ENCODE measurements at regions not wholly inside any gene's neighbourhood (a gene's known extent, or its start where the extent isn't known, plus 50 kb on each side); places are given as distances from the start of the nearest gene placed in this dataset.

GRCh38 chr4:1496116-1496642 lies 89.9 kb upstream of the NKX1-1 start:
- Histone ChIP-seq H3K4me1 (no peaks in the 10 kb centered on the region), H3K27ac (no peak overlapping the region), H3K9me3 (no peaks in the 10 kb centered on the region), H3K4me3 (no peak overlapping the region), H3K4me2 (no peak overlapping the region)
- ATAC-seq (no peak), DNase-seq (ENCODE audit: low read depth in 1 of 2, low spot score in 1 of 2) (no peak), FAIRE-seq (no peak)
- 0% methylated on average over 3 of the region's 9 CpGs for WGBS (ENCODE audit: missing lambda C conversion rate)
- TF ChIP-seq ZC3H11A (IDR thresholded peaks at IDR 0.05) (no peak), NFE2L2 (conservative IDR thresholded peaks at IDR 0.05; ENCODE audit: low read length) (no peak), PBX3 (IDR thresholded peaks at IDR 0.05) (no peak), JUN (IDR thresholded peaks at IDR 0.05) (no peak), PHF8 (IDR thresholded peaks at IDR 0.05; ENCODE audit: borderline replicate concordance, low read depth) (no peak), SMC3 (IDR thresholded peaks at IDR 0.05) (no peak), FOXS1 (CRISPR knock-in tag; IDR thresholded peaks at IDR 0.05) (no peak), NPAS2 (CRISPR knock-in tag; IDR thresholded peaks at IDR 0.05; ENCODE audit: borderline replicate concordance) (no peak), E2F6 (IDR thresholded peaks at IDR 0.05; ENCODE audit: borderline replicate concordance, low read depth) (no peak), ATOH8 (CRISPR knock-in tag; IDR thresholded peaks at IDR 0.05; ENCODE audit: low read depth) (no peak), RAD21 (conservative IDR thresholded peaks at IDR 0.05 in 1 of 2, IDR thresholded peaks at IDR 0.05 in 1 of 2) (no peak), FOSB (CRISPR knock-in tag; IDR thresholded peaks at IDR 0.05) (no peak), ZFP36 (IDR thresholded peaks at IDR 0.05; ENCODE audit: borderline replicate concordance, partially characterized antibody) (no peak), CBX8 (IDR thresholded peaks at IDR 0.05) (no peak)
- POLR2A ChIA-PET: no interaction called here
- CTCF ChIA-PET: interaction anchor here (1.1 kb wide), 1 partner anchor 17 kb away, joined by 5 read pairs; no protein-coding TSS in a partner anchor

- H3K27ac ChIP-seq: no peak overlapping the region
- no peak overlapping the region for H3K4me2 ChIP-seq
- no peaks in the 10 kb centered on the region for H3K4me1 ChIP-seq
- WGBS (ENCODE audit: missing lambda C conversion rate): 45% methylated on average over 16 of the region's 34 CpGs
- ChIA-PET POLR2A (no interaction called here), CTCF (interaction anchor here (1.1 kb wide), 1 partner anchor 17 kb away, joined by 5 read pairs; no protein-coding TSS in a partner anchor)
- no peak for ATAC-seq
- no peak for TF ChIP-seq CTCF (IDR thresholded peaks at IDR 0.05)
- FAIRE-seq: no peak
- no peak overlapping the region for H3K4me3 ChIP-seq
- no peak for DNase-seq (ENCODE audit: low read depth in 1 of 2, low spot score in 1 of 2)
- no peaks in the 10 kb centered on the region for H3K9me3 ChIP-seq
Measured at GRCh38 chr4:1495416-1496115, 89.3 kb upstream of the NKX1-1 start.

- ATAC-seq (no peak; a peak in 1 of 6 replicates), DNase-seq (ENCODE audit: low read depth in 1 of 2, low spot score in 1 of 2) (no peak)
- CTCF ChIA-PET: no interaction called here
- no peak for TF ChIP-seq JUN (IDR thresholded peaks at IDR 0.05)
- no peak for TF ChIP-seq MAZ (IDR thresholded peaks at IDR 0.05; ENCODE audit: borderline replicate concordance, low read depth, low read length)
- no peak for TF ChIP-seq HDAC2 (IDR thresholded peaks at IDR 0.05)
- no peak for TF ChIP-seq HES2 (IDR thresholded peaks at IDR 0.05)
- no peak for TF ChIP-seq MYC (IDR thresholded peaks at IDR 0.05; ENCODE audit: borderline replicate concordance, low read length)
- no peak for TF ChIP-seq CHD4 (IDR thresholded peaks at IDR 0.05; ENCODE audit: borderline replicate concordance)
- no peak for TF ChIP-seq EP300 (IDR thresholded peaks at IDR 0.05)
- no peak for TF ChIP-seq MAX (IDR thresholded peaks at IDR 0.05)
- no peak for TF ChIP-seq HOXB13 (CRISPR knock-in tag; IDR thresholded peaks at IDR 0.05; ENCODE audit: low read depth)
- no peak for TF ChIP-seq HOXA7 (CRISPR knock-in tag; IDR thresholded peaks at IDR 0.05)
- no peak for TF ChIP-seq ELK1 (IDR thresholded peaks at IDR 0.05; ENCODE audit: low read depth, low read length)
Measured at GRCh38 chr4:1494416-1495315, 88.4 kb upstream of the NKX1-1 start.

More at GRCh38 chr4:1494416-1495315, 88.4 kb upstream of the NKX1-1 start:
- Histone ChIP-seq H3K27ac (no peak overlapping the region), H3K9me3 (no peaks in the 10 kb centered on the region), H3K4me2 (no peak overlapping the region), H3K4me1 (no peaks in the 10 kb centered on the region), H3K4me3 (no peak overlapping the region)
- POLR2A ChIA-PET: no interaction called here
- 46% methylated on average over 15 of the region's 37 CpGs for WGBS (ENCODE audit: missing lambda C conversion rate)
- FAIRE-seq: no peak

Data from A549 (cell line).